ENCODE measurements at regions not wholly inside any gene's neighbourhood (a gene's known extent, or its start where the extent isn't known, plus 50 kb on each side); places are given as distances from the start of the nearest gene placed in this dataset.

GRCh38 chr6:17047889-17048288 lies 54.0 kb upstream of the STMND1 start:
- no peak for DNase-seq (ENCODE audit: low spot score)

- no peak for DNase-seq (ENCODE audit: low spot score)
Observed at GRCh38 chr6:17045581-17046322, 56.1 kb upstream of the STMND1 start.

- DNase-seq (ENCODE audit: low spot score) = no peak
Observed at GRCh38 chr6:17043148-17043522, 58.7 kb upstream of the STMND1 start.

GRCh38 chr6:17042422-17043147 lies 59.3 kb upstream of the STMND1 start:
- DNase-seq (ENCODE audit: low spot score) = no peak

GRCh38 chr6:17039266-17039665 lies 62.6 kb upstream of the STMND1 start:
- no peak for DNase-seq (ENCODE audit: low spot score)

GRCh38 chr6:17038316-17038715 lies 63.5 kb upstream of the STMND1 start:
- DNase-seq (ENCODE audit: low spot score) = no peak

GRCh38 chr6:17036065-17036393 lies 65.8 kb upstream of the STMND1 start:
- DNase-seq (ENCODE audit: low spot score) = no peak

- DNase-seq (ENCODE audit: low spot score) = no peak
Observed at GRCh38 chr6:17035257-17036064, 66.4 kb upstream of the STMND1 start.

- DNase-seq (ENCODE audit: low spot score) = no peak
Observed at GRCh38 chr6:17033746-17034145, 68.1 kb upstream of the STMND1 start.

GRCh38 chr6:17032988-17033634 lies 68.7 kb upstream of the STMND1 start:
- DNase-seq (ENCODE audit: low spot score) = no peak

GRCh38 chr6:17032590-17032987 lies 69.3 kb upstream of the STMND1 start:
- no peak for DNase-seq (ENCODE audit: low spot score)

- no peak for DNase-seq (ENCODE audit: low spot score)
Observed at GRCh38 chr6:17031961-17032360, 69.9 kb upstream of the STMND1 start.

- DNase-seq (ENCODE audit: low spot score) = no peak
Observed at GRCh38 chr6:17027441-17027840, 74.4 kb upstream of the STMND1 start.

- DNase-seq (ENCODE audit: low spot score) = no peak
Observed at GRCh38 chr6:17022604-17023003, 79.2 kb upstream of the STMND1 start.

- no peak for DNase-seq (ENCODE audit: low spot score)
Observed at GRCh38 chr6:17021539-17021889, 80.3 kb upstream of the STMND1 start.

- DNase-seq (ENCODE audit: low spot score) = no peak
Observed at GRCh38 chr6:17020889-17021538, 80.8 kb upstream of the STMND1 start.

GRCh38 chr6:17018425-17018824 lies 83.4 kb upstream of the STMND1 start:
- DNase-seq (ENCODE audit: low spot score) = no peak

GRCh38 chr6:17017416-17017815 lies 84.4 kb upstream of the STMND1 start:
- DNase-seq (ENCODE audit: low spot score) = no peak

- DNase-seq (ENCODE audit: low spot score) = peak; percentile 3
Observed at GRCh38 chr6:17015551-17016381, 86.1 kb upstream of the STMND1 start.

- DNase-seq (ENCODE audit: low spot score) = peak; percentile 81
Observed at GRCh38 chr6:17015144-17015543, 86.7 kb upstream of the STMND1 start.

- DNase-seq (ENCODE audit: low spot score) = no peak
Observed at GRCh38 chr6:17013701-17014100, 88.1 kb upstream of the STMND1 start.

Data from activated CD4-positive, alpha-beta T cell treated with anti-CD3 and anti-CD28 coated beads, Interleukin-2, Interleukin-4, amounts not matched to agents 100 ng/mL and 50 ng/mL, durations not matched to agents 16 hours and 8 hours (primary cell).